Choroid plexus epithelial cell (primary cell): ENCODE measurements at regions not wholly inside any gene's neighbourhood (a gene's known extent, or its start where the extent isn't known, plus 50 kb on each side); places are given as distances from the start of the nearest gene placed in this dataset.
"Not testable (repeated sequence)": the region's sequence is repeated elsewhere in the genome, so short reads cannot be mapped to it uniquely, and the experiment has no call there.

Experiments
- DNase-seq: peaks from one replicate; pipeline ENCODE4 v3.0.0-alpha.2; 2010; ENCODE audit warnings: low read depth
- H3K4me3 ChIP-seq: 2 replicates; pipeline ENCODE4 v1.5.1; 2011; ENCODE audit warnings: low read depth, mild to moderate bottlenecking, control low read depth, low read length, moderate library complexity

GRCh38 chr21:8194042-8194441 is 2327.3 kb upstream of the TPTE start:
- not testable (repeated sequence) for H3K4me3 ChIP-seq, DNase-seq

- H3K4me3 ChIP-seq, DNase-seq: not testable (repeated sequence)
Measured at GRCh38 chr21:8197377-8198027, 2323.9 kb upstream of the TPTE start.

GRCh38 chr21:8205094-8205891 is 2316.1 kb upstream of the TPTE start:
- DNase-seq, H3K4me3 ChIP-seq: not testable (repeated sequence)

- not testable (repeated sequence) for DNase-seq, H3K4me3 ChIP-seq
Measured at GRCh38 chr21:8205892-8206188, 2315.5 kb upstream of the TPTE start.

GRCh38 chr21:8212986-8213550 is 2308.3 kb upstream of the TPTE start:
- not testable (repeated sequence) for DNase-seq, H3K4me3 ChIP-seq

- DNase-seq, result not testable (repeated sequence)
Measured at GRCh38 chr21:8214539-8214938, 2306.8 kb upstream of the TPTE start.

GRCh38 chr21:8229366-8230150 is 2291.8 kb upstream of the TPTE start:
- H3K4me3 ChIP-seq, DNase-seq: not testable (repeated sequence)

More at GRCh38 chr21:8214539-8214938, 2306.8 kb upstream of the TPTE start:
- H3K4me3 ChIP-seq, result not testable (repeated sequence)

GRCh38 chr21:8231252-8231651 is 2290.1 kb upstream of the TPTE start:
- DNase-seq, H3K4me3 ChIP-seq: not testable (repeated sequence)

- H3K4me3 ChIP-seq, DNase-seq: not testable (repeated sequence)
Measured at GRCh38 chr21:8233000-8233399, 2288.4 kb upstream of the TPTE start.

GRCh38 chr21:8234059-8234458 is 2287.3 kb upstream of the TPTE start:
- not testable (repeated sequence) for DNase-seq, H3K4me3 ChIP-seq

- not testable (repeated sequence) for DNase-seq, H3K4me3 ChIP-seq
Measured at GRCh38 chr21:8244723-8245641, 2276.4 kb upstream of the TPTE start.

GRCh38 chr21:8245642-8246402 is 2275.6 kb upstream of the TPTE start:
- not testable (repeated sequence) for H3K4me3 ChIP-seq, DNase-seq

GRCh38 chr21:8251701-8252100 is 2269.7 kb upstream of the TPTE start:
- not testable (repeated sequence) for DNase-seq, H3K4me3 ChIP-seq

- H3K4me3 ChIP-seq, DNase-seq: not testable (repeated sequence)
Measured at GRCh38 chr21:8255094-8255493, 2266.3 kb upstream of the TPTE start.

- H3K4me3 ChIP-seq, result not testable (repeated sequence)
- DNase-seq, result peak; percentile 19
Measured at GRCh38 chr21:8257083-8257799, 2264.1 kb upstream of the TPTE start.

- DNase-seq, H3K4me3 ChIP-seq: not testable (repeated sequence)
Measured at GRCh38 chr21:8260065-8260627, 2261.2 kb upstream of the TPTE start.
